ENCODE measurements at regions not wholly inside any gene's neighbourhood (a gene's known extent, or its start where the extent isn't known, plus 50 kb on each side); places are given as distances from the start of the nearest gene placed in this dataset.

- TF ChIP-seq CTCF (optimal IDR thresholded peaks at IDR 0.05 in 1 of 3, IDR thresholded peaks at IDR 0.05 in 1 of 3, conservative IDR thresholded peaks at IDR 0.05 in 1 of 3; ENCODE audit: extremely low read depth in 1 of 3, insufficient read depth in 2 of 3, low read length in 3 of 3): no peak
- no peak for TF ChIP-seq EZH2 (IDR thresholded peaks at IDR 0.05; ENCODE audit: low read length)
Observed at GRCh38 chr7:19290066-19290465, 144.8 kb upstream of the FERD3L start.
